ENCODE measurements at regions not wholly inside any gene's neighbourhood (a gene's known extent, or its start where the extent isn't known, plus 50 kb on each side); places are given as distances from the start of the nearest gene placed in this dataset.

DNA sequence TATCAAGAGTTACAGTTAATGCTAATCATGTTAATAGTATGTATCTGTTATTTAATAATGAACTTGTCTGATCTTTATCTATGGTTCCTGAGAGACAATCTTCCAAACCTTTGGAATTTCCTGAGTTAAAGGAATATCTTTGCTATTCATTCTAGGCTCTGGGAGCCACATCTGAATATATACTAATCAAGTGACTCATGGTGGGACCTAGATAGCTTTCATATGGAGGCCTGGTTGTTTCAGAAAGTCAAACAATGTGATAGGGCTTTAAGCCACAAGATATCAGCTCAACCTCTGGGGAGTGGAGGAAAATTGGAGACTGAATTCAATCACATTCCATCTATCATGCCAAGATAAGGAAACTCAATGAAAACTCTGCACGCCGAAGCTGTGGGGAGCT, 746.4 kb downstream of the TNS3 start:
- 95 to 100% methylated on average over 2 of the region's 2 CpGs for WGBS, 2 experiments (ENCODE audit: low coverage in 1 of 2, low lambda C conversion rate in 2 of 2, missing lambda C conversion rate in 2 of 2)
- H3K4me2 ChIP-seq (ENCODE audit: unreplicated experiment), result no peak overlapping the region
- H3K4me3 ChIP-seq, result no peak overlapping the region
- H3K79me2 ChIP-seq (ENCODE audit: insufficient read depth), result no peaks in the 10 kb centered on the region
- no peaks in the 10 kb centered on the region for H3K36me3 ChIP-seq (ENCODE audit: low read depth)
- H4K20me1 ChIP-seq (ENCODE audit: insufficient read depth), result no peaks in the 10 kb centered on the region
- H3F3A ChIP-seq (ENCODE audit: insufficient read depth), result peaks cover 19% of the 10 kb centered on the region
- H2AFZ ChIP-seq, result no peak overlapping the region
- in situ Hi-C loops (cut with MboI), result no loop called here
- H3K27ac ChIP-seq, result no peak overlapping the region
- H3K9me3 ChIP-seq (ENCODE audit: low read depth), result no peaks in the 10 kb centered on the region
- H3K27me3 ChIP-seq (replicated peaks; ENCODE audit: insufficient read depth), result no peaks in the 10 kb centered on the region
- H3K4me1 ChIP-seq (ENCODE audit: insufficient read depth), result peaks cover 10% of the 10 kb centered on the region
- no peak for TF ChIP-seq EZH2 (IDR thresholded peaks at IDR 0.05; ENCODE audit: insufficient read depth, poor library complexity, severe bottlenecking)
- TF ChIP-seq EZH2phosphoT487 (IDR thresholded peaks at IDR 0.05; ENCODE audit: insufficient read depth, low read depth), result no peak
- H3K9me2 ChIP-seq (ENCODE audit: insufficient read depth), result no peaks in the 10 kb centered on the region
- no peak overlapping the region for H3K9ac ChIP-seq
- no peak for DNase-seq

GRCh38 chr7:46834921-46835320, 747.0 kb downstream of the TNS3 start:
- H3K9me3 ChIP-seq (ENCODE audit: low read depth), result no peaks in the 10 kb centered on the region
- WGBS, 2 experiments (ENCODE audit: low coverage in 1 of 2, low lambda C conversion rate in 2 of 2, missing lambda C conversion rate in 2 of 2), result 87 to 91% methylated on average over 5 of the region's 5 CpGs
- no peaks in the 10 kb centered on the region for H3K79me2 ChIP-seq (ENCODE audit: insufficient read depth)
- H3K4me2 ChIP-seq (ENCODE audit: unreplicated experiment), result no peak overlapping the region
- H3K27me3 ChIP-seq (replicated peaks; ENCODE audit: insufficient read depth), result no peaks in the 10 kb centered on the region
- H3K27ac ChIP-seq, result no peak overlapping the region
- H3K9me2 ChIP-seq (ENCODE audit: insufficient read depth), result no peaks in the 10 kb centered on the region
- H3K9ac ChIP-seq, result no peak overlapping the region
- no peak for DNase-seq
- peaks cover 5% of the 10 kb centered on the region for H3K4me1 ChIP-seq (ENCODE audit: insufficient read depth)
- no peak overlapping the region for H3K4me3 ChIP-seq
- in situ Hi-C loops (cut with MboI), result no loop called here
- no peak overlapping the region for H2AFZ ChIP-seq
- peaks cover 12% of the 10 kb centered on the region for H3F3A ChIP-seq (ENCODE audit: insufficient read depth)
- no peaks in the 10 kb centered on the region for H4K20me1 ChIP-seq (ENCODE audit: insufficient read depth)
- H3K36me3 ChIP-seq (ENCODE audit: low read depth), result no peaks in the 10 kb centered on the region
- TF ChIP-seq EZH2 (IDR thresholded peaks at IDR 0.05; ENCODE audit: insufficient read depth, poor library complexity, severe bottlenecking) (no peak), EZH2phosphoT487 (IDR thresholded peaks at IDR 0.05; ENCODE audit: insufficient read depth, low read depth) (no peak)

DNA sequence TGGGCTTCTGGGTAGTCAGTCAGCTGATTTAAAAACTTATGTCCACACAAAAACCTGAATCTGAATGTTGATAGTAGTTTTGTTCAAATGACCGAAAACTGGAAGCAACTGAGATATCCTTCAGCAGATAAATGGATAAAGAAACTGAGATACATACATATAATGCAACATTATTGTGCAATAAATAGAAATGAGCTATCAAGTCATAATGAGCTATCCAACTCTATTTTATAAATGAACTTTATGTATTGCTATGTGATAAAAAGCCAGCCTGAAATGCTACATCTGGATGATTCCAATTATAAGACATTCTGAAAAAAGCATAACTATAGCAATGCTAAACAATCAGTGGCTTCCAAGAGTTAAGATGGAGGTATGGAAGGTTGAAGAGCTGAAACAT, 748.7 kb downstream of the TNS3 start:
- Histone ChIP-seq H3K9ac (no peak overlapping the region), H3K27me3 (replicated peaks; ENCODE audit: insufficient read depth) (no peaks in the 10 kb centered on the region), H3F3A (ENCODE audit: insufficient read depth) (no peaks in the 10 kb centered on the region), H3K9me3 (ENCODE audit: low read depth) (no peaks in the 10 kb centered on the region), H3K27ac (no peak overlapping the region), H3K79me2 (ENCODE audit: insufficient read depth) (no peaks in the 10 kb centered on the region), H3K36me3 (ENCODE audit: low read depth) (no peaks in the 10 kb centered on the region), H3K4me3 (no peak overlapping the region), H4K20me1 (ENCODE audit: insufficient read depth) (no peaks in the 10 kb centered on the region), H3K4me2 (ENCODE audit: unreplicated experiment) (no peak overlapping the region), H3K9me2 (ENCODE audit: insufficient read depth) (no peaks in the 10 kb centered on the region), H2AFZ (no peak overlapping the region), H3K4me1 (ENCODE audit: insufficient read depth) (no peaks in the 10 kb centered on the region)
- in situ Hi-C loops (cut with MboI), result no loop called here
- 89 to 92% methylated on average over 1 of the region's 1 CpG for WGBS, 2 experiments (ENCODE audit: low coverage in 1 of 2, low lambda C conversion rate in 2 of 2, missing lambda C conversion rate in 2 of 2)
- TF ChIP-seq EZH2phosphoT487 (IDR thresholded peaks at IDR 0.05; ENCODE audit: insufficient read depth, low read depth) (no peak), EZH2 (IDR thresholded peaks at IDR 0.05; ENCODE audit: insufficient read depth, poor library complexity, severe bottlenecking) (no peak)
- no peak for DNase-seq

DNA sequence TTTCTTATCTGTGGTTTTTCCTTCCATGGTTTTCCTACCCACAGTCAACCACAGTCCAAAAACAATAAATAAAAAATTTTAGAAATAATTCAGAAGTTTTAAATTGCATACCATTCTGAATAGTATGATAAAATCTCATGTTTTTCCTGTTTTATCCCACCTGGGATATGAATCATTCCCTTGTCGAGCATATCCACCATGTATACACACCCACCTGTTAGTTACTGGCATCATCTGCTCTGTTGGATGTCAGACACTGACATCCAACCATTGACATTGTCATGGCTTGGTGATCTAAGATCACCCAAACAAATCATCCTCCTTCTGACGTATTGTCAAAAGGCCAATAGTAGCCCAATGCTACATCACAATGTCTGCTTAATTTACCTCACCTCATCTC, 749.8 kb downstream of the TNS3 start:
- Histone ChIP-seq H3F3A (ENCODE audit: insufficient read depth) (no peaks in the 10 kb centered on the region), H3K9me2 (ENCODE audit: insufficient read depth) (no peaks in the 10 kb centered on the region), H3K9me3 (ENCODE audit: low read depth) (no peaks in the 10 kb centered on the region), H3K4me2 (ENCODE audit: unreplicated experiment) (no peak overlapping the region), H3K9ac (no peak overlapping the region), H3K27ac (no peak overlapping the region), H3K27me3 (replicated peaks; ENCODE audit: insufficient read depth) (no peaks in the 10 kb centered on the region), H3K36me3 (ENCODE audit: low read depth) (no peaks in the 10 kb centered on the region), H3K79me2 (ENCODE audit: insufficient read depth) (no peaks in the 10 kb centered on the region), H2AFZ (no peak overlapping the region), H3K4me3 (no peak overlapping the region), H4K20me1 (ENCODE audit: insufficient read depth) (no peaks in the 10 kb centered on the region), H3K4me1 (ENCODE audit: insufficient read depth) (no peaks in the 10 kb centered on the region)
- in situ Hi-C loops (cut with MboI), result no loop called here
- 84 to 86% methylated on average over 2 of the region's 2 CpGs for WGBS, 2 experiments (ENCODE audit: low coverage in 1 of 2, low lambda C conversion rate in 2 of 2, missing lambda C conversion rate in 2 of 2)
- no peak for TF ChIP-seq EZH2phosphoT487 (IDR thresholded peaks at IDR 0.05; ENCODE audit: insufficient read depth, low read depth)
- TF ChIP-seq EZH2 (IDR thresholded peaks at IDR 0.05; ENCODE audit: insufficient read depth, poor library complexity, severe bottlenecking), result no peak
- no peak for DNase-seq

DNA sequence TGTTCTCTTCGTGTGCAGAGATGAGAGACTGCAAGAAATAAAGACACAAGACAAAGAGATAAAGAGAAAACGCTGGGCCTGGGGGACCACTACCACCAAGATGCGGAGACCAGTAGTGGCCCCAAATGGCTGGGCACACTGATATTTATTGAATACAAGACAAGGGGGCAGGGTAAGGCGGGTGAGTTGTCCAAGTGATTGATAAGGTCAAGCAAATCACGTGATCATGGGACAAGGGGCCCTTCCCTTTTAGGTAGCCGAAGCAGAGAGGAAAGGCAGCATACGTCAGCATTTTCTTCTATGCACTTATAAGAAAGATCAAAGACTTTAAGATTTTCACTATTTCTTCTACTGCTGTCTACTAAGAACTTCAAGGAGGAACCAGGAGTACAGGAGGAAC, 762.1 kb downstream of the TNS3 start:
- H4K20me1 ChIP-seq (ENCODE audit: insufficient read depth), result no peaks in the 10 kb centered on the region
- no peaks in the 10 kb centered on the region for H3K27me3 ChIP-seq (replicated peaks; ENCODE audit: insufficient read depth)
- no peak overlapping the region for H3K27ac ChIP-seq
- H3F3A ChIP-seq (ENCODE audit: insufficient read depth), result peaks cover 1% of the 10 kb centered on the region; the same call in 1 of the 2 replicates
- no peak overlapping the region for H2AFZ ChIP-seq
- no peak overlapping the region for H3K4me2 ChIP-seq (ENCODE audit: unreplicated experiment)
- no peaks in the 10 kb centered on the region for H3K36me3 ChIP-seq (ENCODE audit: low read depth)
- peaks cover 3% of the 10 kb centered on the region for H3K4me1 ChIP-seq (ENCODE audit: insufficient read depth)
- 72 to 77% methylated on average over 7 of the region's 7 CpGs for WGBS, 2 experiments (ENCODE audit: low coverage in 1 of 2, low lambda C conversion rate in 2 of 2, missing lambda C conversion rate in 2 of 2)
- no peaks in the 10 kb centered on the region for H3K79me2 ChIP-seq (ENCODE audit: insufficient read depth)
- no peak overlapping the region for H3K9ac ChIP-seq
- TF ChIP-seq EZH2 (IDR thresholded peaks at IDR 0.05; ENCODE audit: insufficient read depth, poor library complexity, severe bottlenecking) (no peak), EZH2phosphoT487 (IDR thresholded peaks at IDR 0.05; ENCODE audit: insufficient read depth, low read depth) (no peak)
- in situ Hi-C loops (cut with MboI), result no loop called here
- H3K9me3 ChIP-seq (ENCODE audit: low read depth), result no peaks in the 10 kb centered on the region
- H3K4me3 ChIP-seq, result no peak overlapping the region
- no peaks in the 10 kb centered on the region for H3K9me2 ChIP-seq (ENCODE audit: insufficient read depth)
- no peak for DNase-seq

All from GM23248 (cell line).